Glutamatergic neuron (in vitro differentiated cells): ENCODE measurements at regions not wholly inside any gene's neighbourhood (a gene's known extent, or its start where the extent isn't known, plus 50 kb on each side); places are given as distances from the start of the nearest gene placed in this dataset.

Source experiments
- DNase-seq: peaks from one replicate; pipeline ENCODE4 v3.0.0; 2022
- H3K27ac Mint-ChIP-seq: one replicate; pipeline ENCODE4 v1.8.0; 2020; ENCODE audit warnings: mild to moderate bottlenecking, mixed read lengths, inconsistent platforms; ENCODE audit not compliant: unreplicated experiment
- H3K27me3 Mint-ChIP-seq: one replicate; pipeline ENCODE4 v1.8.0; 2020; ENCODE audit warnings: mild to moderate bottlenecking, moderate library complexity, mixed read lengths, inconsistent platforms; ENCODE audit not compliant: unreplicated experiment
- H3K36me3 Mint-ChIP-seq: one replicate; pipeline ENCODE4 v1.8.0; 2020; ENCODE audit warnings: mild to moderate bottlenecking, mixed read lengths, inconsistent platforms; ENCODE audit not compliant: unreplicated experiment
- H3K4me1 Mint-ChIP-seq: one replicate; pipeline ENCODE4 v1.8.0; 2020; ENCODE audit warnings: mild to moderate bottlenecking, low read depth, mixed read lengths, inconsistent platforms; ENCODE audit not compliant: unreplicated experiment
- H3K4me3 Mint-ChIP-seq: one replicate; pipeline ENCODE4 v1.8.0; 2020; ENCODE audit warnings: mild to moderate bottlenecking, mixed read lengths, inconsistent platforms; ENCODE audit not compliant: unreplicated experiment
- H3K9me3 Mint-ChIP-seq: one replicate; pipeline ENCODE4 v1.8.0; 2020; ENCODE audit warnings: mild to moderate bottlenecking, moderate library complexity, mixed read lengths, inconsistent platforms; ENCODE audit not compliant: unreplicated experiment
- CTCF ChIP-seq: fragments of 200-600 bp; sonication (generic); IDR thresholded peaks from one replicate; pipeline ENCODE4 v1.5.0; 2021; ENCODE audit not compliant: partially characterized antibody, unreplicated experiment

- no peak for TF ChIP-seq CTCF
- Mint-ChIP-seq H3K27ac (no peak overlapping the region), H3K4me3 (no peak overlapping the region), H3K9me3 (peaks cover 1% of the 10 kb centered on the region), H3K27me3 (peaks cover 2% of the 10 kb centered on the region), H3K4me1 (no peaks in the 10 kb centered on the region), H3K36me3 (no peaks in the 10 kb centered on the region)
- no peak for DNase-seq
These were observed 478.8 kb downstream of the PLCL1 start for GRCh38 chr2:198283146-198283545.

- Mint-ChIP-seq H3K36me3 (no peaks in the 10 kb centered on the region), H3K27ac (no peak overlapping the region), H3K4me3 (no peak overlapping the region), H3K27me3 (peaks cover 2% of the 10 kb centered on the region), H3K4me1 (no peaks in the 10 kb centered on the region), H3K9me3 (peaks cover 1% of the 10 kb centered on the region)
- no peak for TF ChIP-seq CTCF
- DNase-seq, result no peak
These were observed 477.7 kb downstream of the PLCL1 start for GRCh38 chr2:198282061-198282460.

- no peaks in the 10 kb centered on the region for H3K36me3 Mint-ChIP-seq
- no peak overlapping the region for H3K4me3 Mint-ChIP-seq
- H3K9me3 Mint-ChIP-seq, result peaks cover 1% of the 10 kb centered on the region
- H3K4me1 Mint-ChIP-seq, result no peaks in the 10 kb centered on the region
- DNase-seq, result no peak
- H3K27ac Mint-ChIP-seq, result no peak overlapping the region
- peaks cover 2% of the 10 kb centered on the region for H3K27me3 Mint-ChIP-seq
- no peak for TF ChIP-seq CTCF
These were observed 475.8 kb downstream of the PLCL1 start for GRCh38 chr2:198280145-198280544.

- Mint-ChIP-seq H3K27ac (no peak overlapping the region), H3K27me3 (peaks cover 2% of the 10 kb centered on the region), H3K36me3 (no peaks in the 10 kb centered on the region), H3K4me3 (no peak overlapping the region), H3K4me1 (no peaks in the 10 kb centered on the region), H3K9me3 (no peaks in the 10 kb centered on the region)
- no peak for DNase-seq
- no peak for TF ChIP-seq CTCF
These were observed 474.6 kb downstream of the PLCL1 start for GRCh38 chr2:198279026-198279425.

- peaks cover 2% of the 10 kb centered on the region for H3K27me3 Mint-ChIP-seq
- no peak for DNase-seq
- H3K4me3 Mint-ChIP-seq, result no peak overlapping the region
- no peaks in the 10 kb centered on the region for H3K36me3 Mint-ChIP-seq
- H3K4me1 Mint-ChIP-seq, result no peaks in the 10 kb centered on the region
- no peaks in the 10 kb centered on the region for H3K9me3 Mint-ChIP-seq
- TF ChIP-seq CTCF, result no peak
- H3K27ac Mint-ChIP-seq, result no peak overlapping the region
These were observed 472.8 kb downstream of the PLCL1 start for GRCh38 chr2:198277181-198277580.
